K562 (cell line): ENCODE measurements at regions not wholly inside any gene's neighbourhood (a gene's known extent, or its start where the extent isn't known, plus 50 kb on each side); places are given as distances from the start of the nearest gene placed in this dataset.

Experiments
- ARNT ChIP-seq, 2 experiments: fragments of 450-650 bp; IDR thresholded peaks; 2 replicates each; pipeline ENCODE4 v1.6.1; 2016; ENCODE audit warnings: mild to moderate bottlenecking in 1 of 2
- ASH1L ChIP-seq: fragments of 450-650 bp; IDR thresholded peaks from 2 replicates; pipeline ENCODE4 v1.6.1; 2018; ENCODE audit warnings: borderline replicate concordance, mild to moderate bottlenecking, low read depth; ENCODE audit not compliant: partially characterized antibody
- CC2D1A ChIP-seq: fragments of 450-650 bp; IDR thresholded peaks from 2 replicates; pipeline ENCODE4 v1.6.1; 2017; ENCODE audit warnings: mild to moderate bottlenecking
- CEBPG ChIP-seq, 3 experiments: fragments of 200-800 bp in 1 of 3; sonication (Bioruptor generic) in 1 of 3; sonication (generic) in 1 of 3; formaldehyde crosslinking in 1 of 3; IDR thresholded peaks in 2 of 3; conservative IDR thresholded peaks in 1 of 3; 2 replicates each; pipeline versions ENCODE4 v1.6.1 to v1.8.0; 2016 to 2022; ENCODE audit warnings: missing compliant biosample characterization in 2 of 3, missing genetic modification characterization in 2 of 3, mild to moderate bottlenecking in 1 of 3, missing genetic modification reagents in 1 of 3
- FOS ChIP-seq: IDR thresholded peaks from 3 replicates; pipeline ENCODE4 v1.6.1; 2011; ENCODE audit not compliant: insufficient read length; ENCODE audit errors: extremely low read depth
- FOXO4 ChIP-seq: fragments of 450-650 bp; formaldehyde crosslinking; IDR thresholded peaks from 2 replicates; pipeline ENCODE4 v1.4.0; 2020; ENCODE audit warnings: mild to moderate bottlenecking, moderate library complexity
- KLF10 ChIP-seq: fragments of 250-450 bp; sonication (Bioruptor Pico); IDR thresholded peaks from 2 replicates; pipeline ENCODE4 v1.6.1; 2021; ENCODE audit warnings: matching md5 sums
- MAFF ChIP-seq: IDR thresholded peaks from 2 replicates; pipeline ENCODE4 v1.6.1; 2012; ENCODE audit warnings: low read length, improper control_type of control experiment
- MCM3 ChIP-seq: fragments of 450-650 bp; IDR thresholded peaks from 2 replicates; pipeline ENCODE4 v1.6.1; 2016
- NKRF ChIP-seq: fragments of 450-650 bp; IDR thresholded peaks from 2 replicates; pipeline ENCODE4 v1.6.1; 2016; ENCODE audit warnings: borderline replicate concordance
- PHB ChIP-seq: fragments of 250-450 bp; sonication (Bioruptor Pico); IDR thresholded peaks from 2 replicates; pipeline ENCODE4 v1.5.0; 2021
- PML ChIP-seq: IDR thresholded peaks from 2 replicates; pipeline ENCODE4 v1.6.1; 2012; ENCODE audit warnings: low read length, inconsistent platforms
- POLR3G ChIP-seq: IDR thresholded peaks from 2 replicates; pipeline ENCODE4 v1.6.1; 2011; ENCODE audit not compliant: insufficient read length, insufficient replicate concordance; ENCODE audit errors: extremely low read depth
- RHOXF2B ChIP-seq: fragments of 250-450 bp; sonication (Bioruptor Pico); conservative IDR thresholded peaks from 2 replicates; pipeline ENCODE4 v1.5.1; 2021
- SAFB ChIP-seq: fragments of 200-400 bp; formaldehyde crosslinking; IDR thresholded peaks from 2 replicates; pipeline ENCODE4 v1.6.1; 2017; ENCODE audit warnings: low read depth, low read length, borderline replicate concordance
- SMAD4 ChIP-seq: fragments of 250-450 bp; sonication (Bioruptor Pico); conservative IDR thresholded peaks from 2 replicates; pipeline ENCODE4 v1.8.0; 2021; ENCODE audit warnings: inconsistent platforms, mild to moderate bottlenecking, moderate library complexity
- SNAPC5 ChIP-seq: fragments of 250-450 bp; sonication (Bioruptor Pico); IDR thresholded peaks from 2 replicates; pipeline ENCODE4 v1.8.0; 2021; ENCODE audit warnings: moderate library complexity, mild to moderate bottlenecking, inconsistent platforms
- SOX6 ChIP-seq: fragments of 450-650 bp; IDR thresholded peaks from 2 replicates; pipeline ENCODE4 v1.6.1; 2014; ENCODE audit warnings: mild to moderate bottlenecking
- SP2 ChIP-seq: IDR thresholded peaks from 2 replicates; pipeline ENCODE4 v1.6.1; 2011; ENCODE audit warnings: mild to moderate bottlenecking, low read depth, low read length, moderate library complexity; ENCODE audit not compliant: poor library complexity, severe bottlenecking; ENCODE audit errors: extremely low read depth
- TARDBP ChIP-seq: fragments of 450-650 bp; IDR thresholded peaks from 2 replicates; pipeline ENCODE4 v1.6.1; 2016
- UBTF ChIP-seq, 2 experiments: IDR thresholded peaks; 2 replicates each; pipeline ENCODE4 v1.6.1; 2012; ENCODE audit warnings: improper control_type of control experiment in 2 of 2, low read depth in 2 of 2, low read length in 2 of 2, borderline replicate concordance in 1 of 2
- ZNF316 ChIP-seq: fragments of 450-650 bp; IDR thresholded peaks from 2 replicates; pipeline ENCODE4 v1.6.1; 2016
- ZNF408 ChIP-seq: fragments of 250-450 bp; sonication (Bioruptor Pico); IDR thresholded peaks from 2 replicates; pipeline ENCODE4 v1.4.0; 2020; ENCODE audit warnings: low read depth, mild to moderate bottlenecking, moderate library complexity
- ZNF57 ChIP-seq: fragments of 450-650 bp; formaldehyde crosslinking; IDR thresholded peaks from 2 replicates; pipeline ENCODE4 v1.4.0; 2020; ENCODE audit warnings: mild to moderate bottlenecking, moderate library complexity
- ZNF830 ChIP-seq: fragments of 250-450 bp; sonication (Bioruptor Pico); IDR thresholded peaks from 2 replicates; pipeline ENCODE4 v1.5.0; 2021; ENCODE audit warnings: mild to moderate bottlenecking

GRCh38 chr6:28809947-28810658, 113.7 kb downstream of the TRIM27 start (continued):
- TF ChIP-seq CEBPG (CRISPR knock-in tag; IDR thresholded peaks at IDR 0.05) (no peak), CEBPG (tag; conservative IDR thresholded peaks at IDR 0.05 in 1 of 2, IDR thresholded peaks at IDR 0.05 in 1 of 2) (no peak), SP2 (no peak), ARNT (IDR thresholded peaks at IDR 0.05) (peak; percentile 25 to 82; a peak in 2 of 4 replicates), MAFF (no peak), TARDBP (no peak), MCM3 (no peak; the same call in 1 of the 2 replicates), ZNF316 (no peak), KLF10 (CRISPR knock-in tag) (no peak), SMAD4 (no peak), ZNF57 (CRISPR knock-in tag) (no peak), ZNF408 (CRISPR knock-in tag) (no peak), PHB (CRISPR knock-in tag) (no peak), POLR3G (no peak), ASH1L (no peak), FOS (no peak), FOXO4 (CRISPR knock-in tag) (no peak), SAFB (no peak), ZNF830 (CRISPR knock-in tag) (no peak), SOX6 (no peak; the same call in 1 of the 2 replicates), NKRF (peak; percentile 61), CC2D1A (no peak), UBTF (IDR thresholded peaks at IDR 0.05; ENCODE audit: borderline replicate concordance in 1 of 2, low read depth in 2 of 2, low read length in 2 of 2) (peak in 1 of 2 experiments; percentile 37; a peak in 1 of 4 replicates), PML (no peak), SNAPC5 (CRISPR knock-in tag) (no peak), RHOXF2B (CRISPR knock-in tag) (no peak)
